B cell (primary cell): ENCODE measurements at regions not wholly inside any gene's neighbourhood (a gene's known extent, or its start where the extent isn't known, plus 50 kb on each side); places are given as distances from the start of the nearest gene placed in this dataset.

Experiments
- ATAC-seq: fragments of 200-7000 bp; cut with Tn5 transposase; one replicate; pipeline ENCODE4 v1.10.0; 2021; ENCODE audit warnings: low read depth, mild to moderate bottlenecking, moderate number of reproducible peaks, moderate library complexity
- CTCF ChIA-PET: fragments of 350-600 bp; sonication (Branson Sonifier 250); formaldehyde crosslinking; loops from one replicate; lab custom pipeline; 2021; ENCODE audit warnings: antibody characterized with exemption, inconsistent platforms; lab: Charles Lee
- POLR2A ChIA-PET: fragments of 350-600 bp; sonication (Branson Sonifier 250); formaldehyde crosslinking; loops from one replicate; lab custom pipeline; 2021; ENCODE audit warnings: antibody characterized with exemption; lab: Charles Lee
- DNase-seq: peaks from one replicate; pipeline ENCODE4 v3.0.0; 2013
- H2AFZ ChIP-seq: 2 replicates; pipeline ENCODE4 v1.6.1; 2012; ENCODE audit warnings: mild to moderate bottlenecking, low read depth, low read length; ENCODE audit not compliant: insufficient read depth, poor library complexity, severe bottlenecking
- H3K27ac ChIP-seq, 2 donors: 1 replicate in 1 of 2; 2 replicates in 1 of 2; pipeline ENCODE4 v1.5.1; 2012 to 2013; ENCODE audit warnings: low read length in 2 of 2, mild to moderate bottlenecking in 2 of 2, moderate library complexity in 1 of 2
- H3K27me3 ChIP-seq, 4 experiments: fragments of 200-600 bp in 1 of 4; sonication (generic) in 1 of 4; replicated peaks in 1 of 4; 1 replicate in 2 of 4; 2 replicates in 2 of 4; pipeline versions ENCODE4 v1.6.1 to v1.7.0; 2013 to 2016; ENCODE audit warnings: low read length in 3 of 4, mild to moderate bottlenecking in 2 of 4, mixed read lengths in 1 of 4, moderate library complexity in 1 of 4; ENCODE audit not compliant: insufficient read depth in 4 of 4, control insufficient read depth in 3 of 4; ENCODE audit errors: control extremely low read depth in 1 of 4
- H3K36me3 ChIP-seq, 2 experiments: replicated peaks in 1 of 2; 1 replicate in 1 of 2; 2 replicates in 1 of 2; pipeline versions ENCODE4 v1.6.1 to v1.7.1; 2013; ENCODE audit warnings: low read length in 1 of 2; ENCODE audit not compliant: insufficient read depth in 2 of 2, control insufficient read depth in 1 of 2; ENCODE audit errors: control extremely low read depth in 1 of 2, extremely low read depth in 1 of 2
- H3K4me1 ChIP-seq, 2 donors: fragments of 200-600 bp in 1 of 2; sonication (generic) in 1 of 2; 1 replicate in 1 of 2; 2 replicates in 1 of 2; pipeline versions ENCODE4 v1.5.1 to v1.6.1; 2013 to 2017; ENCODE audit warnings: low read length in 2 of 2; ENCODE audit not compliant: control insufficient read depth in 2 of 2, insufficient read depth in 2 of 2
- H3K4me2 ChIP-seq: replicated peaks from 2 replicates; pipeline ENCODE3; 2012; ENCODE audit warnings: mild to moderate bottlenecking, low read depth, low read length; ENCODE audit not compliant: poor library complexity, severe bottlenecking
- H3K4me3 ChIP-seq, 5 experiments: fragments of 200-600 bp in 1 of 5; sonication (generic) in 1 of 5; 1 replicate in 3 of 5; 2 replicates in 2 of 5; pipeline versions ENCODE4 v1.5.1 to v1.7.0; 2011 to 2016; ENCODE audit warnings: low read length in 4 of 5, mild to moderate bottlenecking in 4 of 5, low read depth in 2 of 5, control low read depth in 1 of 5, moderate library complexity in 1 of 5; ENCODE audit not compliant: insufficient read depth in 1 of 5; ENCODE audit errors: control extremely low read depth in 1 of 5, extremely low read depth in 1 of 5
- H3K79me2 ChIP-seq: fragments of 200-600 bp; sonication (generic); one replicate; pipeline ENCODE4 v1.6.0; 2016; ENCODE audit warnings: low read length; ENCODE audit not compliant: control insufficient read depth, insufficient read depth
- H3K9ac ChIP-seq: fragments of 200-600 bp; sonication (generic); 2 replicates; pipeline ENCODE4 v1.6.1; 2017; ENCODE audit warnings: mild to moderate bottlenecking, low read length, moderate library complexity
- H3K9me3 ChIP-seq, 3 donors: one replicate each; pipeline versions ENCODE4 v1.6.1 to v1.7.1; 2013; ENCODE audit warnings: low read length in 2 of 3; ENCODE audit not compliant: control insufficient read depth in 2 of 3, insufficient read depth in 1 of 3; ENCODE audit errors: control extremely low read depth in 1 of 3
- H4K20me1 ChIP-seq: 2 replicates; pipeline ENCODE4 v1.6.0; 2012; ENCODE audit warnings: mild to moderate bottlenecking, low read length; ENCODE audit not compliant: insufficient read depth, control insufficient read depth, poor library complexity, severe bottlenecking
- H3K27ac Mint-ChIP-seq: one replicate; pipeline ENCODE4 v1.8.0; 2021; ENCODE audit warnings: mixed read lengths
- H3K27me3 Mint-ChIP-seq: one replicate; pipeline ENCODE4 v1.8.0; 2021; ENCODE audit warnings: mixed read lengths
- H3K4me1 Mint-ChIP-seq: one replicate; pipeline ENCODE4 v1.8.0; 2021; ENCODE audit warnings: mixed read lengths
- H3K4me3 Mint-ChIP-seq: one replicate; pipeline ENCODE4 v1.8.0; 2021; ENCODE audit warnings: mixed read lengths
- H3K9me3 Mint-ChIP-seq: one replicate; pipeline ENCODE4 v1.8.0; 2022; ENCODE audit warnings: mixed read lengths; ENCODE audit not compliant: insufficient read depth
- EZH2 ChIP-seq: IDR thresholded peaks from 2 replicates; pipeline ENCODE4 v1.6.1; 2012; ENCODE audit warnings: borderline replicate concordance, low read depth, mild to moderate bottlenecking, moderate library complexity, low read length; ENCODE audit not compliant: insufficient read depth, poor library complexity, severe bottlenecking
- WGBS: methylation state at CpG from one replicate; pipeline ENCODE4 v1.1.5; 2013; ENCODE audit warnings: missing lambda C conversion rate; ENCODE audit not compliant: insufficient coverage; 5-methylcytosine and 5-hydroxymethylcytosine counted together
- intact Hi-C: fragments of 100-400 bp; cut with micrococcal nuclease; formaldehyde crosslinking; loops from one replicate; pipeline ENCODE4 v1.10.0; 2022
- TF ChIP-seq, protein P1 (sequence below): fragments of 200-600 bp; IDR thresholded peaks from one replicate; pipeline ENCODE4 v1.8.0; 2022; ENCODE audit warnings: antibody characterized with exemption, mild to moderate bottlenecking

- no peaks in the 10 kb centered on the region for H3K36me3 ChIP-seq
- ChIA-PET CTCF (interaction anchor here (0.9 kb wide), 1 partner anchor 800 kb away, joined by 3 read pairs; no protein-coding TSS in a partner anchor), POLR2A (interaction anchor here (0.9 kb wide), 1 partner anchor 126 kb away, joined by 4 read pairs; no protein-coding TSS in a partner anchor)
- no peak overlapping the region for H3K27ac Mint-ChIP-seq
- ATAC-seq = no peak
- no peaks in the 10 kb centered on the region for H3K27me3 ChIP-seq
- TF ChIP-seq, protein P1, sequence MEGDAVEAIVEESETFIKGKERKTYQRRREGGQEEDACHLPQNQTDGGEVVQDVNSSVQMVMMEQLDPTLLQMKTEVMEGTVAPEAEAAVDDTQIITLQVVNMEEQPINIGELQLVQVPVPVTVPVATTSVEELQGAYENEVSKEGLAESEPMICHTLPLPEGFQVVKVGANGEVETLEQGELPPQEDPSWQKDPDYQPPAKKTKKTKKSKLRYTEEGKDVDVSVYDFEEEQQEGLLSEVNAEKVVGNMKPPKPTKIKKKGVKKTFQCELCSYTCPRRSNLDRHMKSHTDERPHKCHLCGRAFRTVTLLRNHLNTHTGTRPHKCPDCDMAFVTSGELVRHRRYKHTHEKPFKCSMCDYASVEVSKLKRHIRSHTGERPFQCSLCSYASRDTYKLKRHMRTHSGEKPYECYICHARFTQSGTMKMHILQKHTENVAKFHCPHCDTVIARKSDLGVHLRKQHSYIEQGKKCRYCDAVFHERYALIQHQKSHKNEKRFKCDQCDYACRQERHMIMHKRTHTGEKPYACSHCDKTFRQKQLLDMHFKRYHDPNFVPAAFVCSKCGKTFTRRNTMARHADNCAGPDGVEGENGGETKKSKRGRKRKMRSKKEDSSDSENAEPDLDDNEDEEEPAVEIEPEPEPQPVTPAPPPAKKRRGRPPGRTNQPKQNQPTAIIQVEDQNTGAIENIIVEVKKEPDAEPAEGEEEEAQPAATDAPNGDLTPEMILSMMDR = no peak
- no peak for TF ChIP-seq EZH2
- no peak overlapping the region for H3K9ac ChIP-seq
- H2AFZ ChIP-seq = no peak overlapping the region
- 69% methylated on average over 5 of the region's 10 CpGs for WGBS
- no peak overlapping the region for H3K27ac ChIP-seq
- no peaks in the 10 kb centered on the region for H4K20me1 ChIP-seq
- no peak overlapping the region for H3K4me3 Mint-ChIP-seq
- no peaks in the 10 kb centered on the region for H3K9me3 ChIP-seq
- no peaks in the 10 kb centered on the region for H3K79me2 ChIP-seq
- H3K9me3 Mint-ChIP-seq = no peaks in the 10 kb centered on the region
- H3K4me1 ChIP-seq = peaks cover 17 to 26% of the 10 kb centered on the region in 2 donors
- intact Hi-C loops = no loop called here
- no peak overlapping the region for H3K4me3 ChIP-seq
- H3K27me3 Mint-ChIP-seq = no peaks in the 10 kb centered on the region
- H3K4me1 Mint-ChIP-seq = peaks cover 24% of the 10 kb centered on the region
- no peak overlapping the region for H3K4me2 ChIP-seq
- DNase-seq = no peak
Measured at GRCh38 chr1:58898739-58899586, 115.1 kb upstream of the JUN start.
